Nephron (organoid): ENCODE measurements at regions not wholly inside any gene's neighbourhood (a gene's known extent, or its start where the extent isn't known, plus 50 kb on each side); places are given as distances from the start of the nearest gene placed in this dataset.

Experiments used
- H3K27ac Mint-ChIP-seq, 3 experiments: 2 replicates each; pipeline ENCODE4 v1.8.0; 2020; ENCODE audit warnings: mixed read lengths in 3 of 3, mild to moderate bottlenecking in 2 of 3, moderate library complexity in 1 of 3
- H3K27me3 Mint-ChIP-seq: 2 replicates; pipeline ENCODE4 v1.8.0; 2021; ENCODE audit warnings: low read depth, mild to moderate bottlenecking, moderate library complexity, mixed read lengths
- H3K36me3 Mint-ChIP-seq: 2 replicates; pipeline ENCODE4 v1.8.0; 2020; ENCODE audit warnings: low read depth, mixed read lengths
- H3K4me1 Mint-ChIP-seq: 2 replicates; pipeline ENCODE4 v1.8.0; 2020; ENCODE audit warnings: mixed read lengths
- H3K4me3 Mint-ChIP-seq, 3 experiments: 2 replicates each; pipeline ENCODE4 v1.8.0; 2020; ENCODE audit warnings: mild to moderate bottlenecking in 3 of 3, mixed read lengths in 3 of 3, moderate library complexity in 2 of 3
- H3K9me3 Mint-ChIP-seq: 2 replicates; pipeline ENCODE4 v1.8.0; 2020; ENCODE audit warnings: mixed read lengths
- TF ChIP-seq, protein P1 (sequence below), 3 experiments: fragments of 200-600 bp; sonication (generic); IDR thresholded peaks; one replicate each; pipeline ENCODE4 v1.5.0; 2021; ENCODE audit warnings: antibody characterized with exemption in 3 of 3; ENCODE audit not compliant: unreplicated experiment in 3 of 3

DNA sequence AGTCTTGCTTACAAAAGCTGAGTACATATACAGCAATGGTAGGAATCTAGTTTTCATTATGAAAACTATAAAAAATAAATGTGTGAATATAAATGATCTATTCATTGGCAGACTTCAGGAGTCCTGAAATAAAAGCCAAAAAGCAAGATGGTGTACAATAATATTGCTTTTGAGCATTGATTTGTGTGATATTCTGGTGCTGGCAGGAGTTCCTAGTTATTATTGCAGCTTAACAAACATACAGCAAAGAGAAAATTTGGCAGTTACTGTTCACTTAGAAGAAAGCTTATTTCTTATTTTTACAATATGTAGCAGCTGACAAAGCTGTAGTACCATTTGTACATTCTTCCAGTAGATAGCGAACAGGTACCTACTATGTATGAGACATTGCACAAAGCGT, 1518.9 kb upstream of the TENM4 start:
- Mint-ChIP-seq H3K36me3 (no peaks in the 10 kb centered on the region), H3K4me1 (peaks cover 20% of the 10 kb centered on the region), H3K9me3 (no peaks in the 10 kb centered on the region), H3K27ac (no peak overlapping the region), H3K4me3 (no peak overlapping the region), H3K27me3 (no peaks in the 10 kb centered on the region)
- TF ChIP-seq, protein P1, sequence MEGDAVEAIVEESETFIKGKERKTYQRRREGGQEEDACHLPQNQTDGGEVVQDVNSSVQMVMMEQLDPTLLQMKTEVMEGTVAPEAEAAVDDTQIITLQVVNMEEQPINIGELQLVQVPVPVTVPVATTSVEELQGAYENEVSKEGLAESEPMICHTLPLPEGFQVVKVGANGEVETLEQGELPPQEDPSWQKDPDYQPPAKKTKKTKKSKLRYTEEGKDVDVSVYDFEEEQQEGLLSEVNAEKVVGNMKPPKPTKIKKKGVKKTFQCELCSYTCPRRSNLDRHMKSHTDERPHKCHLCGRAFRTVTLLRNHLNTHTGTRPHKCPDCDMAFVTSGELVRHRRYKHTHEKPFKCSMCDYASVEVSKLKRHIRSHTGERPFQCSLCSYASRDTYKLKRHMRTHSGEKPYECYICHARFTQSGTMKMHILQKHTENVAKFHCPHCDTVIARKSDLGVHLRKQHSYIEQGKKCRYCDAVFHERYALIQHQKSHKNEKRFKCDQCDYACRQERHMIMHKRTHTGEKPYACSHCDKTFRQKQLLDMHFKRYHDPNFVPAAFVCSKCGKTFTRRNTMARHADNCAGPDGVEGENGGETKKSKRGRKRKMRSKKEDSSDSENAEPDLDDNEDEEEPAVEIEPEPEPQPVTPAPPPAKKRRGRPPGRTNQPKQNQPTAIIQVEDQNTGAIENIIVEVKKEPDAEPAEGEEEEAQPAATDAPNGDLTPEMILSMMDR (IDR thresholded peaks at IDR 0.05; ENCODE audit: unreplicated experiment in 3 of 3), result no peak

DNA sequence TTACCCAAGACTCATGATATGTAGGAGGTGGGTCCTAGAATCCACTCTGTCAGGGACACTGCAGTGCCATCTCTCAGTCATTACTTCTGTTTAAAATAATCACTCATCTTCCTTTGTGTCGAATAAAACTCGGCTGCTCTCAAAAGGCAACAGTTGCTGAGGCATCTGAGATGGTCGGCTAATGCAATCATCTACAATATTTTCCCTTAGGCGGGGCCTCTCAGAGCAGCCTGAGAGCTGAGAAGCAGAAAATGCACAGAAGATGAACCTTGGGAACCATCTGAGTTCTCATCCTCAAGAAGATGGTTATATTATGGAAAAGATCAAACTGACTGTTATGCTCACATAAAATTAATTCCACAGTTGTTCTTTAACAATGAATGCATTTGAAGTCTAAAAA, 1518.2 kb upstream of the TENM4 start:
- no peaks in the 10 kb centered on the region for H3K36me3 Mint-ChIP-seq
- H3K4me1 Mint-ChIP-seq, result peaks cover 20% of the 10 kb centered on the region
- no peak overlapping the region for H3K4me3 Mint-ChIP-seq
- H3K27me3 Mint-ChIP-seq, result no peaks in the 10 kb centered on the region
- TF ChIP-seq, protein P1 (IDR thresholded peaks at IDR 0.05; ENCODE audit: unreplicated experiment in 3 of 3), result no peak
- no peaks in the 10 kb centered on the region for H3K9me3 Mint-ChIP-seq
- no peak overlapping the region for H3K27ac Mint-ChIP-seq

DNA sequence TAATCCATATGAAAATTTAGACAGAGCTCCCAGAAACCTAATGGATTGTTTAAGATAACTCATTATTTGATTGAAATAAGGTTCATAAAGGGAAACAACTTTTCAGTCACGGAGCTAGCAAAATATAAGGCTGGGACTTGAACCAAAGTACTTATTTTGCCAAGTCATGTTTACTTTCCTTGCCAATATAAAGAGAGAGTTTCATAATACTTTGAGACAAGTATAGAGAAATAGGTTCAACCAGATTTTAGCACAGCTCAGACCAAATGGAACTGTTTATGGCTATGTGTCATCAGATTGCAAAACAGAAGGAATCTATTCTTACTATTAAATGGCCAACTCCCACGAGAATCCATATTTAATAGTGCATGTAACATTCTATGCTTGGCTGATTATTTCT, 1517.5 kb upstream of the TENM4 start:
- no peak overlapping the region for H3K27ac Mint-ChIP-seq
- TF ChIP-seq, protein P1 (IDR thresholded peaks at IDR 0.05; ENCODE audit: unreplicated experiment in 3 of 3), result no peak
- peaks cover 20% of the 10 kb centered on the region for H3K4me1 Mint-ChIP-seq
- H3K4me3 Mint-ChIP-seq, result no peak overlapping the region
- no peaks in the 10 kb centered on the region for H3K9me3 Mint-ChIP-seq
- no peaks in the 10 kb centered on the region for H3K27me3 Mint-ChIP-seq
- H3K36me3 Mint-ChIP-seq, result no peaks in the 10 kb centered on the region

DNA sequence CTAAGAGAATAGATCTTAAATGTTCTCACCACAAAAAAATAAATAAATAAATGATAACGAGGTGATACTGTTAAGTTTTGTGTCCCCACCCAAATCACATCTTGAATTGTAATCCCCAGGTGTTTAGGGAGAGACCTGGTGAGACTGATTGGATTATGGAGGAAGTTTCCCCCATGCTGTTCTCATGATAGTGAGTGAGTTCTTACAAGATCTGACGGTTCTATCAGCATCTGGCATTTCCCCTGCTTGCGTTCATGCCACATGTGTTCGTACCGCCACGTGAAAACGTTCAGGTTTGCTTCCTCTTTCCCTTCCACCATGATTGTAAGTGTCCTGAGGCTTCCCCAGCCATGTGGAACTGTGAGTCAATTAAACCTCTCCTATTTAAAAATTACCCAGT, 1514.8 kb upstream of the TENM4 start:
- no peak overlapping the region for H3K27ac Mint-ChIP-seq
- TF ChIP-seq, protein P1 (IDR thresholded peaks at IDR 0.05; ENCODE audit: unreplicated experiment in 3 of 3), result no peak
- H3K4me1 Mint-ChIP-seq, result peaks cover 20% of the 10 kb centered on the region
- H3K36me3 Mint-ChIP-seq, result peaks cover 2% of the 10 kb centered on the region
- H3K9me3 Mint-ChIP-seq, result peaks cover 6% of the 10 kb centered on the region
- no peaks in the 10 kb centered on the region for H3K27me3 Mint-ChIP-seq
- no peak overlapping the region for H3K4me3 Mint-ChIP-seq

DNA sequence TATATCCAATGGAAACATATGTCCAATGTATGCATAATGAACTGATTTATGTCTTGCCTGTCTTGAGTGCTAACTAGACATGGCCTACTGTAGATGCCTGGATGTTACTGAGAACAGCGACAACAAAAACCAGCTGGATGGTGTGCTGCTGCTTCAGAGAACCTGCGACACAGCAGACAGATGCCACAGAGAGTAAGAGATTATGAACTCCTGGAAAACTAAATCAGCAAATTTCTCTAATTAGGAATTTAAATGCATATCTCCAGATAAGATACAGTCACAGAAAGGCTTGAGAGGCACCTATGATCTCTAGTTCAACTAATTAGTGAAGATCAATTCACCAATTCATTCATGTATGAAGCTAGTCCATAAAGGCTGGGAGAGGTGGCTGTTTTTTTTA, 1508.0 kb upstream of the TENM4 start:
- Mint-ChIP-seq H3K4me1 (no peaks in the 10 kb centered on the region), H3K4me3 (no peak overlapping the region), H3K27me3 (no peaks in the 10 kb centered on the region), H3K27ac (no peak overlapping the region), H3K9me3 (peaks cover 25% of the 10 kb centered on the region), H3K36me3 (peaks cover 10% of the 10 kb centered on the region)
- TF ChIP-seq, protein P1 (IDR thresholded peaks at IDR 0.05; ENCODE audit: unreplicated experiment in 3 of 3), result no peak

DNA sequence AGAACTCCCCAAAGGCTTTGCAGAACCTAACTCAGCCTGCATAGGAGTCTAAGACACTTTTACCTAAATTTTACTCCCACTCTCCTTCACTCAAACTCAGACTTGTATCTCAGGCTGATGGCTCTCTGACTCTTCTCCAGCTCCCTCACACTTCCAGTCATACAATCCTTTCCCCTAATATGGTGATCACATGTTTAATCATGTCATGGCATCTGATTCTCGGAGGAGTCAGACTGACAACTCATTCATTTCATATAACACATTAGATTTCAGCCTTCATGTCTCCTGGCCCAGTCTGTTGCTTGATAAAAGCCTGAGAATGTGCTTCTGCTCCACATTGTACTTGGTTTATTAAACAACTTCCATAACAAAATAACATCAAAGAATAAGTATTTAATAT, 1503.9 kb upstream of the TENM4 start:
- TF ChIP-seq, protein P1 (IDR thresholded peaks at IDR 0.05; ENCODE audit: unreplicated experiment in 3 of 3), result no peak
- no peak overlapping the region for H3K27ac Mint-ChIP-seq
- H3K27me3 Mint-ChIP-seq, result no peaks in the 10 kb centered on the region
- H3K36me3 Mint-ChIP-seq, result peaks cover 4% of the 10 kb centered on the region
- no peaks in the 10 kb centered on the region for H3K4me1 Mint-ChIP-seq
- H3K4me3 Mint-ChIP-seq, result no peak overlapping the region
- peaks cover 13% of the 10 kb centered on the region for H3K9me3 Mint-ChIP-seq
